CD4-positive, alpha-beta T cell treated with Interferon alpha-2 for 1 hour (primary cell): ENCODE measurements at regions not wholly inside any gene's neighbourhood (a gene's known extent, or its start where the extent isn't known, plus 50 kb on each side); places are given as distances from the start of the nearest gene placed in this dataset.
A peak's percentile ranks its signal among the peaks of the same experiment; 100 is the strongest.
"Not testable (repeated sequence)": the region's sequence is repeated elsewhere in the genome, so short reads cannot be mapped to it uniquely, and the experiment has no call there.

ENCODE experiments used
- DNase-seq, 2 donors: peaks; one replicate each; pipeline ENCODE4 v3.0.0-alpha.2; 2020 to 2022

DNA sequence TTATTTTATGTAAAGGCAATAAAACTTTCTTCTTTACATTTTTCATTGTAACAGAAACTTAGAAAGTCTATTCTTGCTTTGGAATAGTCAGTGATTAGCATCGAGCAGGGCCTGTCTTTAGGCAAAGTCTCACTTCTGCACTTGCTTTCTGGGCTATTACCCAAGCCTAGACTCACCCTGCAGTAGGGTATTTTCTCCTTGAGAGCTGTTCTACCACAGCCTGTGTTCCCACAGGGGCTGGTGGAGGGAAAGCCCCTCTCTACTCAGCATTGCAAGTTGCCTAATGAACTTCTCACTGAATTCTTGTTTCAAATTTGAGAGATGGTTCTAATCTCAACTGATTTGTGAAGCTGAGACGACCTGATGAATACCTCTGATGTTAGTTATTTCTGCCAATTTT, 111.7 kb upstream of the KLHL14 start:
- peak in 1 of 2 donors; percentile 45 for DNase-seq

DNA sequence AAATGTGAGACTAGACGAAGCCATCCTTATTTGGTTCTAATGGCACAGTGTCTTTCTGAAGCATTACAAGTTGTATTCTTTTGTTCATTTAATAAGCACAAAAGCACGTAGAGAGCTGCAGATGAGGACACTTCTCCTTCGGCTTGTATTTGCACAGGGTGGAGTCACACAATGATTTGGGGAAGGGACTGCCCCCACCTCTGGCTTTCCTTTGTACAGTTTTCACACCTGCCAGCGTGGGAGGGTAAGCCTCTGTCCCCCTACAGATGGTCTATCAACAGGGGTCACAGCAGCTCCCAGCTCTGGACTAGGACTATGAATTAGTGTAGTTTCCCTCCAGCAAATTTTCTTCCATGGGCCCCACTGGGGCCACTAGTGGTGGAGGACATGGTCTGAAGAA, 108.2 kb upstream of the KLHL14 start:
- DNase-seq, result no peak

DNA sequence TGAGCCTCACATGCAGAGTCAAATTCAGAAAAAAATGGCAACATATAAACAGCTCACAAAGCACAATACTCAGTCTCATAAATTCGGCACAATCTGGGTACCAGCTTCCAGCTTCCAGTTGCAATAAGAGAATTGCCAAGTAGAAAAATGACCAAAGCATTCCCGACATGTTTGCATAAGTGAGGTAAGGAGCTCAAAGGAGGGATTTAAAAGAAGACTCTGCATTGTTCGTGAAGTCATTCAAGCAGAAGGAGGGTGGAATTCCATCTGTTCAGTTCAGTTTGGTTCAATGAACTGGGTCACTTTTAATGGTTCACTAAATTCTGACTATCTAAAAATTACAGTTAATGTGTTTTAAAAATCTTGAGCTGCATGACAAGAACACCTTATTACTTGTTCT, 106.7 kb upstream of the KLHL14 start:
- DNase-seq, result no peak

- DNase-seq, result no peak
Measured at GRCh38 chr18:32878436-32878835, 105.6 kb upstream of the KLHL14 start.

- DNase-seq, result no peak
Measured at GRCh38 chr18:32877371-32877770, 104.5 kb upstream of the KLHL14 start.

DNA sequence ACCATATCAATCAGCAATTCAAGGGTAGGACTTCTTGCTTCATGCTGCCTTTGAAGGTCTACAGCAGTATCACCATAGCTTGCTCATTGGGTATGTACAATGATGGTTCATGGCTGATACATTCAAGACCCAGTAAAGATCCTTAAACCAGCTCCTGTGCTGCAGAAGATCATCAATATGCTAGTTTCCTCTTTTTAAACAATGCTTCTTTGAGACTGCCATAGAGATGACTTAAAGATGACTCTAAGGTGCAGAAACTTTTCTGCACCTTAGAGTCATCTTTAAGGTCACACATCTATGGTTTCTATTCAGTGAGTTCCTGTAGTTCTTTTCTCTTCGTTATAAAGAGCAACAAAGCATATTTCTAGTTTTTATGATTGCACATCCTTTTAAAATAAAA, 102.8 kb upstream of the KLHL14 start:
- no peak for DNase-seq

- DNase-seq, result no peak
Measured at GRCh38 chr18:32871786-32872185, 99.0 kb upstream of the KLHL14 start.

GRCh38 chr18:32870611-32871010, 97.8 kb upstream of the KLHL14 start:
- DNase-seq, result no peak

GRCh38 chr18:32868406-32868805, 95.6 kb upstream of the KLHL14 start:
- DNase-seq, result no peak

GRCh38 chr18:32867936-32868335, 95.1 kb upstream of the KLHL14 start:
- no peak for DNase-seq

DNA sequence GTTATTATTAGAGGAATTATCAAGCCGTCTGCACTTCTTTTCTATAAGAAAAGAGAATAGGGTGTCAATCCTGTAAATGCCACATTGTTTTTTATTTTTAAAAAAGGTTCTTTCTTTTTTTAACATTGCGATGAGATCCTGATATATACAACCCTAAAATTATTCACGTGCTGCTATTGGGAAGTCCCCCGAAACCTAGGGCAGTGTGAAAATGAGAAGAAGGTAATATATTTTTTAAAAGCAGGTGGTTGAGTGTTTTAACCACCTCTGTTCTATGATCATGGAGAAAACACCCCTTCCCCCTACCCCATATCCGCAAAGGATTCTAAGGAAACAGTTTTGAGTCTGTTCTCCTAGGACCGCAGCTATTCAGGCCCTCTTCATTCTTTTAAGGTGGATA, 94.5 kb upstream of the KLHL14 start:
- no peak for DNase-seq

DNA sequence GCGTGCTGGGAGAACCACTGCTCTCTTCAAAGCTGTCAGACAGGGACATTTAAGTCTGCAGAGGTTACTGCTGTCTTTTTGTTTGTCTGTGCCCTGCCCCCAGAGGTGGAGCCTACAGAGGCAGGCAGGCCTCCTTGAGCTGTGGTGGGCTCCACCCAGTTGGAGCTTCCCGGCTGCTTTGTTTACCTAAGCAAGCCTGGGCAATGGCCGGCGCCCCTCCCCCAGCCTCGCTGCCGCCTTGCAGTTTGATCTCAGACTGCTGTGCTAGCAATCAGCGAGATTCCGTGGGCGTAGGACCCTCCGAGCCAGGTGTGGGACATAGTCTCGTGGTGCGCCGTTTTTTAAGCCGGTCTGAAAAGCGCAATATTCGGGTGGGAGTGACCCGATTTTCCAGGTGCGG, 89.2 kb upstream of the KLHL14 start:
- not testable (repeated sequence) for DNase-seq

DNA sequence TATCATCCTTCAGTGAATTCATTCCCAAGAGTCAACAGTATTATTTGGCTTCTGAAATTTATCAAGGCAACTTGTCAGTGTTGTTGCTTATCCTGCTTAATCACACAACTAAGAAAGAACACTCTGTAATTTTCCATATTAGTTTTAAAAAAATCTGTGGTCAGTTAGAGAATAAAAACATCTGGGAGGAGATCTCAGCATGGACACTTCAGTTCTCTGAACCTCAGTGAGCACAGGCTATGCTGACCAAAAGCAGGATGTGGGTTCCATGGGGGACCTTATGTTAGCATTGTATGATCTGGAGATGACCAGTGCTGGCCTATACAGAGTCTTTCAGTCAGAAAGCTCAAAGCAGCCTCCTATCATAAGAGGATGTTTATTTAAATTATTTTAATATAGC, 79.1 kb upstream of the KLHL14 start:
- DNase-seq, result no peak

DNA sequence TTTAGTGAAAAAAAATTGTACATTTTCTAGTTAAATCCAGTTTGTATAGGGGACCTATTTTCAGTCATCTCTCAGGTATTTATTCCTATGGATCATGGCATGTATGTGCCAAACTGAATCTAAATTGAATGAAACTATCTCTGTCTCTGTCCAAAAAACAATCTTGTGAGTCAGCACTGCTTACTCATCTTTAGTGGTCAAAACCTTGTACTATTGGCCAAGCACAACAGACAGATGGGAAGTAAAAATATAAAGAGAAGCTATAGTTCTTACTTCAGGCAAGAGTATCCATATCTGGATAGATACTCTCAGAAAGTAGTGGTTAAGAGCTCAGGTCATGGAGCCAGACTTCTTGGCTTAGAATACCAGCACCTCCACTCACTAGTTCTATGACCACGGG, 76.0 kb upstream of the KLHL14 start:
- no peak for DNase-seq

DNA sequence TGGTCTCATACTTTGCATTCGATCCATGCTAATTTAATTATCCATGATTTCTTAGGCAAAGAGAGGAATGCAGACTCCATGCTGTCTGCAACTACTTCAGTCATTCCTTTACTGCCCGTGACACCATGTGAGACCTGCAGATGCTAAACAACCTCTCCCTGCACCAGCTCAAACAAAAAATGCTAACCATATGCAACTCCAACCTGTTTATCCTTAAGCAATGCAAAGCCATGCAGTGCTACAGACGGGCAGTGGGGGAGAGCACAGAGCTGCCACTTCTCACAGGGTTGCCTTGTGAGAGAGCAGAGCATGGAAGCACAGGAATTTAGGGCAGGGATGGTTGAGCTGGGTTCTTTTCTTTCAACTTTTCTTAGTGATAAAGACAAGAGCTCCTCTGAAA, 74.9 kb upstream of the KLHL14 start:
- no peak for DNase-seq

DNA sequence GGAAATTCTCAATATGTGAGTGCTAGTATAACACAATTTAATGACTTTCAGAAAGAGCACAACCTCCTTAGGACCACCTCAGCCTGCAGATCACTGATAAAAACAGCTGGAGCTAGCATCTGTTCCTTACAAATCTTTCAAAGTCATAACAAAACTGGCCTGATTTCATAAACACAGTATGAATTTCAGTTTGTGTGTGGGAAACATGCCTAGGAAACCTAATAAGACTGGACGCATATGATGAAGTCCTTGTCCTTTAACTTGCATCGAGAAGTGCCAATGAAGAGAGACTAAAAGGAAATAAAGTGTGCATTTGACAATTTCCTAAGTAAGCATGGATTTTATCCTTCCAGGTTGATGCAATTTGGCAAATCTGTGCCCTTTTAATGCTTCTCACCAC, 74.1 kb upstream of the KLHL14 start:
- no peak for DNase-seq

DNA sequence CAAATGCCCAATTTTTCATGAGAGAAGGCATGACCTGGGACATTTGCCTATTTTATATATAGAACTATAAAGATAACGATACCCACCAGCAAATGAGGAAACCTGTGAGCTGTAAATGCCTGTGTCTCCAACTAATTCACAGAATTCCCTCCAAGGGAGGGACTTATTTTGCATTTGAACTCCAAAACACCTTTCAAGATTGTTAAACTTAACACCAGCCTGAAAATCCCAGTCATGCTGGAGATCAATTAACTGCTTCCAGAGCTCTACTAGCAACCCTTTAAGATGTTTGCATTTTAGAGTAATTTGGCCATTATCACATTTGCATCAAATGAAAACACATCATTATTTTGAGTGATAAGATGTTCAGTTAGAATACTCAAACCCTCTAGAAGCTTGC, 68.1 kb upstream of the KLHL14 start:
- DNase-seq, result no peak

DNA sequence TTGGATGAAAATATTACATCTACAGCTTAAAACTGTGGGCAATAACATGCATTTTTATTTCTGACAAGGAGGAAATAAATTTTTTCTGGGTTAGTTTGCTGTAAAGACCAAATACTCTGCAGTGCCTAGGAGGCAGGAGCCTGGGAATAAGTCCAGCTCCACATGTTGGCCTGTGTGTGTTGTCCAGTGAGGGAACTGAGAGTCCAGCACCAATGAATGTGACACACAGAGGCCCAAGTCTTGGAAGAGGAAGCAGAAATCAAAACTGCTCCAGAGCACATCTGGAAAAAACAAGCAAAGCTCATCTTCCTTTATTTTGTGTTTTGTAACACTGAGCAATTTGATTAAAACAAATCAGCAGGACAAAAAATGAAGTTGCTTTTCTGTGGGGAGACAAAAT, 63.1 kb upstream of the KLHL14 start:
- DNase-seq, result no peak

DNA sequence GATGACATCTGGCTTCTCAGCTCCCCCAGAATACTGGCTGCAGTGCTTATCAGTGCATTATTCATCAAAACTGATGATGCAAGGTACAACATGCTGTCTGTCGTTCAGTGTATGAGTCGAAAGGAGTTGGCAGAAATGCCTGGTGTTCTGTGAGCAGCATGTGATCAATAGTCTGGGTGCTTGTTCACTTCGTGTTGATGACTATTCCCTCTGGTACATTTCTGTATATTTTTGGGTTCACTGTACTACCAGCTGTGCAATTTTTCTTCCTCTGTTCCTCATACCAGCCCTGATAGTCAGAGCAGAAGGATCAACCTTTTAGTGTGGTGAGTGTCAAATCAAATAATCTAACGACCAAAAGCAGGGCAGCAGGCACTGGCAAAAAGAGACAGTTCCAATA, 59.0 kb upstream of the KLHL14 start:
- DNase-seq, result no peak

GRCh38 chr18:32823226-32823625, 50.4 kb upstream of the KLHL14 start:
- no peak for DNase-seq
